ENCODE measurements at regions not wholly inside any gene's neighbourhood (a gene's known extent, or its start where the extent isn't known, plus 50 kb on each side); places are given as distances from the start of the nearest gene placed in this dataset.

DNA sequence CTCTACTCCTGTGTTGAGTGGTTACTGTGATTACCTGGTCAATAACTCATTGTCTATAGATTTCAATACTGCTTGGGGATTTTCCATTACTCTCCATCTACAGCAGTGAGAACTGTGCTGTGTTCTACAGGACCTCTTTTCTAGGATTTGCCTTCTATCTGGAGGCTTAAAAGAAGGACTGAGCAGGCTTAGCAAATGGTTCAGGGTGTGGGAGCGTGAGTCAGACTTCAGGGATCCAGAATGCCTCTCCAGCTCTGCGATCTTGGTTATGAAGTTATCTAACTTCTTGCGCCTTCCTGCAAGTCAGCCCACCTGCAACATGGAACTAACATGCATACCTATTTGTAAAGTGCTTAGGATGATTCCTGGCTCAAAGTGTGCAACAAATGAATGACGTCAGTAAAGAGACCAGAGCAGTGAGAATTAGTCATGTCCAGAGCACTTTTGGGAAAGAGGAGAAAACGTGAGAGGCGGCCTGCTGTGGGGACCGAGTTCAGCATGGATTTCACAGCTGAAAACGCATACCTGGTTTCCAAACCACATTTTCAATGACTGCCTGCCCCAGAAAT is 610.1 kb upstream of the CDH4 start:
- Mint-ChIP-seq H3K4me3 (ENCODE audit: unreplicated experiment) (no peak overlapping the region), H3K36me3 (ENCODE audit: low read depth) (no peaks in the 10 kb centered on the region), H3K4me1 (ENCODE audit: low read depth) (no peaks in the 10 kb centered on the region), H3K27me3 (ENCODE audit: low read depth) (no peaks in the 10 kb centered on the region), H3K9me3 (ENCODE audit: low read depth) (peaks cover 13% of the 10 kb centered on the region), H3K27ac (ENCODE audit: unreplicated experiment) (no peak overlapping the region)
- DNase-seq (ENCODE audit: low spot score): no peak
- TF ChIP-seq, protein P1, sequence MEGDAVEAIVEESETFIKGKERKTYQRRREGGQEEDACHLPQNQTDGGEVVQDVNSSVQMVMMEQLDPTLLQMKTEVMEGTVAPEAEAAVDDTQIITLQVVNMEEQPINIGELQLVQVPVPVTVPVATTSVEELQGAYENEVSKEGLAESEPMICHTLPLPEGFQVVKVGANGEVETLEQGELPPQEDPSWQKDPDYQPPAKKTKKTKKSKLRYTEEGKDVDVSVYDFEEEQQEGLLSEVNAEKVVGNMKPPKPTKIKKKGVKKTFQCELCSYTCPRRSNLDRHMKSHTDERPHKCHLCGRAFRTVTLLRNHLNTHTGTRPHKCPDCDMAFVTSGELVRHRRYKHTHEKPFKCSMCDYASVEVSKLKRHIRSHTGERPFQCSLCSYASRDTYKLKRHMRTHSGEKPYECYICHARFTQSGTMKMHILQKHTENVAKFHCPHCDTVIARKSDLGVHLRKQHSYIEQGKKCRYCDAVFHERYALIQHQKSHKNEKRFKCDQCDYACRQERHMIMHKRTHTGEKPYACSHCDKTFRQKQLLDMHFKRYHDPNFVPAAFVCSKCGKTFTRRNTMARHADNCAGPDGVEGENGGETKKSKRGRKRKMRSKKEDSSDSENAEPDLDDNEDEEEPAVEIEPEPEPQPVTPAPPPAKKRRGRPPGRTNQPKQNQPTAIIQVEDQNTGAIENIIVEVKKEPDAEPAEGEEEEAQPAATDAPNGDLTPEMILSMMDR (IDR thresholded peaks at IDR 0.05): no peak

DNA sequence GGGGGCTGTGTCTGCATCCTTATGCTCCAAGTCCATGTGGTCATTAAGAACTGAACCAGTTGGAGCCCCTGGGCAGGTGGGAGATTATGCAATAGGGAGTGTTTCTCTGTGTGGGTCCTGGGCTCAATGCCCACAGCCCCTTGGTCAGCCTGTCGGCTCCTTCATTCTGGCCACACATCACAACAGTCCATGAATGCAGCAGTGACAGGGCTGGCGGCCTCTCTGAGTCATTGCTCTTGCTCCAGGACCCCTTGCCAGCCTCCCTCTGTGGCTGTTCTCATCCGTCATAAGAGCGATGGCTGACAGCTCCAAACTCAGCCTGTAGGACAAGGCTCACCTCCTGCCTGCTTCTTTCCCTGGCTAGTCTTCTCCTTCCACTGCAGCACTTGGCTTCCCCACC is 609.5 kb upstream of the CDH4 start:
- H3K9me3 Mint-ChIP-seq (ENCODE audit: low read depth): peaks cover 14% of the 10 kb centered on the region
- H3K27ac Mint-ChIP-seq (ENCODE audit: unreplicated experiment): no peak overlapping the region
- TF ChIP-seq, protein P1 (IDR thresholded peaks at IDR 0.05): no peak
- H3K27me3 Mint-ChIP-seq (ENCODE audit: low read depth): no peaks in the 10 kb centered on the region
- no peaks in the 10 kb centered on the region for H3K4me1 Mint-ChIP-seq (ENCODE audit: low read depth)
- H3K4me3 Mint-ChIP-seq (ENCODE audit: unreplicated experiment): no peak overlapping the region
- no peak for DNase-seq (ENCODE audit: low spot score)
- H3K36me3 Mint-ChIP-seq (ENCODE audit: low read depth): no peaks in the 10 kb centered on the region

DNA sequence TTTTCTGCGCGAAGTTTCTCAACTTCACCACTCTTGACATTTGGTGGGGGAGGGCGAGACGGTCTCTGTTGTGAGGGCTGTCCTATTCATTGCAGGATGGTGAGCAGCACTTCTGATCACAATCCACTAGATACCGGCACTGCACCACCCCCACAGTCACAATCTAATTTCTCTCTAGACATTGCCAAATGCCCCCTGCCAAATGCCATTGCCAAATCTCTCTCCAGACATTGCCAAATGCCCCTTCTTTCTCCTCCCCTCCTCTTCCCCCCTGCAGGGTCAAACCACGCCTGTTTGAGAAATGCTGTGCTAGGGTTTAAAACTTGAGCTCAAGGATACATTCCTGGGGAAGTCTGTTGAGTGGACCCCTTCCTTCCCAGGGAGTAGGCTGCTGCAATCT is 603.5 kb upstream of the CDH4 start:
- no peak overlapping the region for H3K27ac Mint-ChIP-seq (ENCODE audit: unreplicated experiment)
- no peaks in the 10 kb centered on the region for H3K4me1 Mint-ChIP-seq (ENCODE audit: low read depth)
- peaks cover 27% of the 10 kb centered on the region for H3K9me3 Mint-ChIP-seq (ENCODE audit: low read depth)
- peaks cover 4% of the 10 kb centered on the region for H3K36me3 Mint-ChIP-seq (ENCODE audit: low read depth)
- no peaks in the 10 kb centered on the region for H3K27me3 Mint-ChIP-seq (ENCODE audit: low read depth)
- DNase-seq (ENCODE audit: low spot score): no peak
- H3K4me3 Mint-ChIP-seq (ENCODE audit: unreplicated experiment): no peak overlapping the region
- TF ChIP-seq, protein P1 (IDR thresholded peaks at IDR 0.05): no peak

DNA sequence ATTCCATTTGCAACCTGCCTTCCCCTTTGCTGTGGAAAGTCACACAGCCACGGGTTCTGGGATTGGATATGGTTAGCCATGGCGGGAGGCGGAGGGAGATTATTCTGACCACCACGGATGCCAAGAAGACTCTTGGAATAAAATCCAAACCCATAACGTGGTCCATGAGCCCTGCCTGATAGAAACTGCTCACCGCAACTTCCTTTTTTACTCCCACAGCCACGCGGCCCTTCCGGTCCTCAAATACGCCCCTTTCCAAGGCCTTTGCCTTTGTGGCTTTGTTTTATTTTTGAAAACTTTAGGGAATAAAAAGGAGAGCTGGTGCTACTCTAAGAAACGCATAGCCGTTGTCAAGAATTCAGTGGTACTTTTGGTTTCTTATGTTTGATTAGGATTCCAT is 602.5 kb upstream of the CDH4 start:
- DNase-seq (ENCODE audit: low spot score): no peak
- peaks cover 4% of the 10 kb centered on the region for H3K36me3 Mint-ChIP-seq (ENCODE audit: low read depth)
- H3K4me1 Mint-ChIP-seq (ENCODE audit: low read depth): no peaks in the 10 kb centered on the region
- TF ChIP-seq, protein P1 (IDR thresholded peaks at IDR 0.05): no peak
- no peak overlapping the region for H3K4me3 Mint-ChIP-seq (ENCODE audit: unreplicated experiment)
- peaks cover 24% of the 10 kb centered on the region for H3K9me3 Mint-ChIP-seq (ENCODE audit: low read depth)
- H3K27me3 Mint-ChIP-seq (ENCODE audit: low read depth): no peaks in the 10 kb centered on the region
- H3K27ac Mint-ChIP-seq (ENCODE audit: unreplicated experiment): no peak overlapping the region

DNA sequence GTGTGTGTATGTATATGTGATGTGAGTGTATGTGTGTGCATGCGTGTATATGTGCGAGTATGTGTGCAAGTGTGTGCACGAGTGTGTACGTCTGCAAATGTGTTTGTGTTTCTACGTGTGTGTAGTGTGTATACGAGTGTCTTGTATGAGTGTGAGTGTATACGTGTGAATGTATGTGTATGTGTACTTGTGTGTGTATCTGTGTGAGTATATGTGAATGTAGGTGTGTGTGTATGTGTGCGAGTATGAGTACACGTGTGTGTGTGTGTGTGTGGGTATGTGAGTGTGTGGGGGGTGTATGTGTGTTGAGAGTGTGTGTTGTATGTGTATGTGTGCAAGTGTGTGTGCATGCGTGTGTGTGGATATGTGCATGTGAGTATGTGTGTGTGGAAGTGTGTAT is 602.0 kb upstream of the CDH4 start:
- peaks cover 27% of the 10 kb centered on the region for H3K9me3 Mint-ChIP-seq (ENCODE audit: low read depth)
- H3K4me3 Mint-ChIP-seq (ENCODE audit: unreplicated experiment): no peak overlapping the region
- DNase-seq (ENCODE audit: low spot score): no peak
- H3K27me3 Mint-ChIP-seq (ENCODE audit: low read depth): no peaks in the 10 kb centered on the region
- no peaks in the 10 kb centered on the region for H3K4me1 Mint-ChIP-seq (ENCODE audit: low read depth)
- TF ChIP-seq, protein P1 (IDR thresholded peaks at IDR 0.05): no peak
- peaks cover 4% of the 10 kb centered on the region for H3K36me3 Mint-ChIP-seq (ENCODE audit: low read depth)
- H3K27ac Mint-ChIP-seq (ENCODE audit: unreplicated experiment): no peak overlapping the region
